ENCODE measurements at regions not wholly inside any gene's neighbourhood (a gene's known extent, or its start where the extent isn't known, plus 50 kb on each side); places are given as distances from the start of the nearest gene placed in this dataset.

- TF ChIP-seq EZH2 (IDR thresholded peaks at IDR 0.05; ENCODE audit: insufficient read depth, poor library complexity, severe bottlenecking) (no peak), EZH2phosphoT487 (IDR thresholded peaks at IDR 0.05; ENCODE audit: insufficient read depth, low read depth) (no peak)
These were observed 144.1 kb upstream of the SPEF2 start for GRCh38 chr5:35473589-35473988.
